H9 (cell line): ENCODE measurements at regions not wholly inside any gene's neighbourhood (a gene's known extent, or its start where the extent isn't known, plus 50 kb on each side); places are given as distances from the start of the nearest gene placed in this dataset.

Source experiments
- DNase-seq: peaks from one replicate; pipeline ENCODE4 v3.0.0-alpha.2; 2017
- H2AFZ ChIP-seq: one replicate; pipeline ENCODE4 v1.6.1; 2013; ENCODE audit warnings: mild to moderate bottlenecking, low read length, control low read depth, moderate library complexity
- H2AK5ac ChIP-seq: 2 replicates; pipeline ENCODE4 v1.6.1; 2013; ENCODE audit warnings: low read length, control low read depth, mixed read lengths; ENCODE audit not compliant: insufficient read length
- H2BK120ac ChIP-seq: one replicate; pipeline ENCODE4 v1.6.1; 2013; ENCODE audit warnings: low read depth, mild to moderate bottlenecking, low read length, control low read depth, inconsistent platforms; ENCODE audit not compliant: poor library complexity, severe bottlenecking
- H2BK12ac ChIP-seq: 2 replicates; pipeline ENCODE4 v1.6.1; 2013; ENCODE audit warnings: low read length, control low read depth, mixed read lengths, low read depth; ENCODE audit not compliant: insufficient read length
- H2BK15ac ChIP-seq: 2 replicates; pipeline ENCODE4 v1.6.1; 2013; ENCODE audit warnings: low read depth, low read length, control low read depth
- H2BK20ac ChIP-seq: one replicate; pipeline ENCODE4 v1.6.1; 2013; ENCODE audit warnings: low read depth, mild to moderate bottlenecking, low read length, control low read depth, inconsistent platforms; ENCODE audit not compliant: poor library complexity, severe bottlenecking
- H2BK5ac ChIP-seq: 2 replicates; pipeline ENCODE4 v1.6.1; 2013; ENCODE audit warnings: low read length, control low read depth, mixed read lengths; ENCODE audit not compliant: insufficient read length
- H3K14ac ChIP-seq: 2 replicates; pipeline ENCODE4 v1.6.1; 2013; ENCODE audit warnings: low read length, control low read depth; ENCODE audit not compliant: insufficient read depth
- H3K18ac ChIP-seq: 2 replicates; pipeline ENCODE4 v1.6.1; 2013; ENCODE audit warnings: low read depth, mild to moderate bottlenecking, mixed read lengths, low read length, control low read depth; ENCODE audit not compliant: insufficient read length
- H3K23ac ChIP-seq: 2 replicates; pipeline ENCODE4 v1.6.1; 2013; ENCODE audit warnings: low read length, control low read depth, mixed read lengths, low read depth; ENCODE audit not compliant: insufficient read length
- H3K23me2 ChIP-seq: 2 replicates; pipeline ENCODE4 v1.6.1; 2013; ENCODE audit warnings: low read depth, mild to moderate bottlenecking, mixed read lengths, low read length, control low read depth; ENCODE audit not compliant: insufficient read length, poor library complexity, severe bottlenecking
- H3K27ac ChIP-seq: 2 replicates; pipeline ENCODE4 v1.5.1; 2013; ENCODE audit warnings: low read length, control low read depth, mixed read lengths, low read depth; ENCODE audit not compliant: insufficient read length
- H3K27me3 ChIP-seq: 2 replicates; pipeline ENCODE4 v1.6.1; 2013; ENCODE audit warnings: low read length, control low read depth, inconsistent platforms; ENCODE audit not compliant: insufficient read depth
- H3K4ac ChIP-seq: 2 replicates; pipeline ENCODE4 v1.6.1; 2013; ENCODE audit warnings: low read depth, mild to moderate bottlenecking, control low read depth, inconsistent platforms, low read length, moderate library complexity
- H3K4me1 ChIP-seq: 2 replicates; pipeline ENCODE4 v1.6.1; 2013; ENCODE audit warnings: low read length, control low read depth, inconsistent platforms; ENCODE audit not compliant: insufficient read depth
- H3K4me2 ChIP-seq: 2 replicates; pipeline ENCODE4 v1.6.1; 2013; ENCODE audit warnings: low read length, control low read depth, mixed read lengths; ENCODE audit not compliant: insufficient read length, insufficient read depth
- H3K56ac ChIP-seq: 2 replicates; pipeline ENCODE4 v1.6.1; 2013; ENCODE audit warnings: low read depth, mild to moderate bottlenecking, mixed read lengths, low read length, control low read depth; ENCODE audit not compliant: insufficient read length
- H3K79me1 ChIP-seq: 2 replicates; pipeline ENCODE4 v1.6.1; 2013; ENCODE audit warnings: low read depth, mild to moderate bottlenecking, moderate library complexity, low read length, control low read depth, inconsistent platforms; ENCODE audit not compliant: insufficient read depth, poor library complexity, severe bottlenecking
- H3K79me2 ChIP-seq: 2 replicates; pipeline ENCODE4 v1.6.1; 2013; ENCODE audit warnings: low read length, control low read depth, inconsistent platforms; ENCODE audit not compliant: insufficient read depth
- H3K9ac ChIP-seq: 2 replicates; pipeline ENCODE4 v1.6.1; 2013; ENCODE audit warnings: low read length, control low read depth, mixed read lengths; ENCODE audit not compliant: insufficient read length; ENCODE audit errors: extremely low read depth
- H3K9me3 ChIP-seq: one replicate; pipeline ENCODE4 v1.6.1; 2013; ENCODE audit warnings: low read depth, low read length, inconsistent platforms; ENCODE audit not compliant: control insufficient read depth
- H3T11ph ChIP-seq: one replicate; pipeline ENCODE4 v1.6.1; 2013; ENCODE audit warnings: mild to moderate bottlenecking, low read length, control low read depth, inconsistent platforms
- H4K20me1 ChIP-seq: one replicate; pipeline ENCODE4 v1.6.1; 2013; ENCODE audit not compliant: control insufficient read depth, insufficient read length, insufficient read depth
- H4K5ac ChIP-seq: 2 replicates; pipeline ENCODE4 v1.6.1; 2013; ENCODE audit warnings: low read depth, mild to moderate bottlenecking, mixed read lengths, low read length, control low read depth; ENCODE audit not compliant: insufficient read length
- H4K8ac ChIP-seq: replicated peaks from 2 replicates; pipeline ENCODE4 v1.6.1; 2013; ENCODE audit warnings: low read length, control low read depth, mixed read lengths, low read depth; ENCODE audit not compliant: insufficient read length
- H4K91ac ChIP-seq: 2 replicates; pipeline ENCODE4 v1.6.1; 2013; ENCODE audit warnings: low read depth, mild to moderate bottlenecking, moderate library complexity, mixed read lengths, low read length, control low read depth; ENCODE audit not compliant: insufficient read length
- H3K27ac Mint-ChIP-seq, 3 experiments: 2 replicates in 2 of 3; 3 replicates in 1 of 3; pipeline ENCODE4 v1.8.0; 2020 to 2021; ENCODE audit warnings: mixed read lengths in 3 of 3, mild to moderate bottlenecking in 1 of 3, moderate library complexity in 1 of 3
- H3K27me3 Mint-ChIP-seq: 2 replicates; pipeline ENCODE4 v1.8.0; 2021; ENCODE audit warnings: low read depth, mild to moderate bottlenecking, moderate library complexity, mixed read lengths
- H3K36me3 Mint-ChIP-seq, 3 experiments: 2 replicates in 2 of 3; 3 replicates in 1 of 3; pipeline ENCODE4 v1.8.0; 2020 to 2021; ENCODE audit warnings: low read depth in 3 of 3, mixed read lengths in 3 of 3; ENCODE audit not compliant: insufficient read depth in 1 of 3
- H3K4me1 Mint-ChIP-seq, 2 experiments: 2 replicates each; pipeline ENCODE4 v1.8.0; 2020; ENCODE audit warnings: mixed read lengths in 2 of 2
- H3K4me3 Mint-ChIP-seq, 2 experiments: 2 replicates in 1 of 2; 3 replicates in 1 of 2; pipeline ENCODE4 v1.8.0; 2020 to 2021; ENCODE audit warnings: mild to moderate bottlenecking in 2 of 2, mixed read lengths in 2 of 2, moderate library complexity in 1 of 2
- H3K9me3 Mint-ChIP-seq, 2 experiments: 2 replicates in 1 of 2; 3 replicates in 1 of 2; pipeline ENCODE4 v1.8.0; 2020; ENCODE audit warnings: mild to moderate bottlenecking in 2 of 2, mixed read lengths in 2 of 2, moderate library complexity in 1 of 2
- CTCF ChIP-seq: fragments of 200-600 bp; sonication (generic); conservative IDR thresholded peaks from 3 replicates; pipeline ENCODE4 v1.8.0; 2021; ENCODE audit warnings: antibody characterized with exemption, mild to moderate bottlenecking
- WGBS: extraction: QIAGEN DNeasy Blood & Tissue Kit; methylation state at CpG from one replicate; pipeline ENCODE4 v1.1.7; 2013; ENCODE audit warnings: missing lambda C conversion rate, low lambda C conversion rate, mixed read lengths; ENCODE audit not compliant: insufficient read length; ENCODE audit errors: extremely low coverage; 5-methylcytosine and 5-hydroxymethylcytosine counted together

- no peaks in the 10 kb centered on the region for H3K9me3 ChIP-seq
Observed at GRCh38 chr2:128408349-128409305, 90.0 kb upstream of the HS6ST1 start.

More at GRCh38 chr2:128408349-128409305, 90.0 kb upstream of the HS6ST1 start:
- Histone ChIP-seq H3K18ac (no peak overlapping the region), H4K91ac (no peak overlapping the region), H3K23ac (no peak overlapping the region), H4K20me1 (no peaks in the 10 kb centered on the region), H3K4ac (no peak overlapping the region), H2AFZ (no peak overlapping the region), H3K14ac (no peak overlapping the region), H2BK12ac (no peak overlapping the region), H3K9ac (no peak overlapping the region), H2AK5ac (no peak overlapping the region), H2BK20ac (no peak overlapping the region), H4K8ac (no peak overlapping the region), H3K56ac (no peak overlapping the region), H3K27me3 (no peaks in the 10 kb centered on the region), H3K79me1 (no peaks in the 10 kb centered on the region), H3K23me2 (no peaks in the 10 kb centered on the region), H3K79me2 (no peaks in the 10 kb centered on the region), H2BK120ac (no peak overlapping the region), H3K4me2 (no peak overlapping the region), H2BK15ac (no peak overlapping the region), H2BK5ac (no peak overlapping the region), H4K5ac (no peak overlapping the region), H3T11ph (no peak overlapping the region), H3K27ac (no peak overlapping the region), H3K4me1 (peaks cover 2% of the 10 kb centered on the region; the same call in 1 of the 2 replicates)
- WGBS = no CpG with 5 or more reads among the region's 17 CpGs
- Mint-ChIP-seq H3K27ac (no peak overlapping the region), H3K4me3 (no peak overlapping the region; a peak in 1 of 5 replicates), H3K4me1 (peaks cover 29 to 32% of the 10 kb centered on the region in 2 experiments), H3K27me3 (peaks cover 4% of the 10 kb centered on the region), H3K36me3 (no peaks in the 10 kb centered on the region; a peak in 1 of 7 replicates), H3K9me3 (no peaks in the 10 kb centered on the region; a peak in 1 of 5 replicates)
- no peak for DNase-seq
- no peak for TF ChIP-seq CTCF
